ENCODE measurements at regions not wholly inside any gene's neighbourhood (a gene's known extent, or its start where the extent isn't known, plus 50 kb on each side); places are given as distances from the start of the nearest gene placed in this dataset.

GRCh38 chr14:28673056-28673455, 93.5 kb upstream of the FOXG1 start:
- TF ChIP-seq ZBTB7A (IDR thresholded peaks at IDR 0.05; ENCODE audit: low read depth), result no peak
- no peak for TF ChIP-seq RAD21 (IDR thresholded peaks at IDR 0.05; ENCODE audit: low read depth)
- TF ChIP-seq EP300 (IDR thresholded peaks at IDR 0.05; ENCODE audit: borderline replicate concordance), result no peak
- TF ChIP-seq CREB1 (IDR thresholded peaks at IDR 0.05; ENCODE audit: low read depth), result no peak
- TF ChIP-seq NFIC (IDR thresholded peaks at IDR 0.05), result no peak

- TF ChIP-seq TCF12 (IDR thresholded peaks at IDR 0.05; ENCODE audit: low read depth) (no peak), ZBTB7A (IDR thresholded peaks at IDR 0.05; ENCODE audit: low read depth) (no peak), TEAD4 (IDR thresholded peaks at IDR 0.05) (no peak), RAD21 (IDR thresholded peaks at IDR 0.05; ENCODE audit: low read depth) (no peak), TAF1 (IDR thresholded peaks at IDR 0.05; ENCODE audit: low read depth) (no peak), NFIC (IDR thresholded peaks at IDR 0.05) (no peak), CEBPB (IDR thresholded peaks at IDR 0.05) (no peak)
Observed at GRCh38 chr14:28676479-28676878, 90.1 kb upstream of the FOXG1 start.

- TF ChIP-seq CREB1 (IDR thresholded peaks at IDR 0.05; ENCODE audit: low read depth) (no peak), TEAD4 (IDR thresholded peaks at IDR 0.05) (no peak), YY1 (IDR thresholded peaks at IDR 0.05; ENCODE audit: low read depth) (no peak), EP300 (IDR thresholded peaks at IDR 0.05; ENCODE audit: borderline replicate concordance) (no peak), RAD21 (IDR thresholded peaks at IDR 0.05; ENCODE audit: low read depth) (no peak), MAX (IDR thresholded peaks at IDR 0.05) (no peak), TAF1 (IDR thresholded peaks at IDR 0.05; ENCODE audit: low read depth) (no peak), USF1 (IDR thresholded peaks at IDR 0.05) (no peak), TCF12 (IDR thresholded peaks at IDR 0.05; ENCODE audit: low read depth) (no peak), ZBTB7A (IDR thresholded peaks at IDR 0.05; ENCODE audit: low read depth) (no peak), CEBPB (IDR thresholded peaks at IDR 0.05) (no peak), REST (IDR thresholded peaks at IDR 0.05; ENCODE audit: low read depth) (no peak), EGR1 (IDR thresholded peaks at IDR 0.05) (no peak), NFIC (IDR thresholded peaks at IDR 0.05) (no peak), FOXM1 (IDR thresholded peaks at IDR 0.05; ENCODE audit: borderline replicate concordance, low read depth) (no peak)
Observed at GRCh38 chr14:28677381-28677780, 89.2 kb upstream of the FOXG1 start.

- TF ChIP-seq CREB1 (IDR thresholded peaks at IDR 0.05; ENCODE audit: low read depth) (no peak), NFIC (IDR thresholded peaks at IDR 0.05) (no peak), TAF1 (IDR thresholded peaks at IDR 0.05; ENCODE audit: low read depth) (no peak), EP300 (IDR thresholded peaks at IDR 0.05; ENCODE audit: borderline replicate concordance) (no peak), CEBPB (IDR thresholded peaks at IDR 0.05) (no peak), REST (IDR thresholded peaks at IDR 0.05; ENCODE audit: low read depth) (no peak), MAX (IDR thresholded peaks at IDR 0.05) (no peak), FOXM1 (IDR thresholded peaks at IDR 0.05; ENCODE audit: borderline replicate concordance, low read depth) (no peak), TEAD4 (IDR thresholded peaks at IDR 0.05) (no peak), USF1 (IDR thresholded peaks at IDR 0.05) (no peak), RAD21 (IDR thresholded peaks at IDR 0.05; ENCODE audit: low read depth) (no peak), YY1 (IDR thresholded peaks at IDR 0.05; ENCODE audit: low read depth) (no peak), TCF12 (IDR thresholded peaks at IDR 0.05; ENCODE audit: low read depth) (no peak), ZBTB7A (IDR thresholded peaks at IDR 0.05; ENCODE audit: low read depth) (no peak), EGR1 (IDR thresholded peaks at IDR 0.05) (no peak)
Observed at GRCh38 chr14:28678887-28679286, 87.7 kb upstream of the FOXG1 start.

GRCh38 chr14:28681681-28682080, 84.9 kb upstream of the FOXG1 start:
- TF ChIP-seq TCF12 (IDR thresholded peaks at IDR 0.05; ENCODE audit: low read depth), result no peak
- TF ChIP-seq YY1 (IDR thresholded peaks at IDR 0.05; ENCODE audit: low read depth), result no peak
- no peak for TF ChIP-seq MAX (IDR thresholded peaks at IDR 0.05)
- TF ChIP-seq EP300 (IDR thresholded peaks at IDR 0.05; ENCODE audit: borderline replicate concordance), result no peak
- TF ChIP-seq RAD21 (IDR thresholded peaks at IDR 0.05; ENCODE audit: low read depth), result no peak
- TF ChIP-seq REST (IDR thresholded peaks at IDR 0.05; ENCODE audit: low read depth), result no peak
- no peak for TF ChIP-seq EGR1 (IDR thresholded peaks at IDR 0.05)
- no peak for TF ChIP-seq TEAD4 (IDR thresholded peaks at IDR 0.05)
- no peak for TF ChIP-seq FOXM1 (IDR thresholded peaks at IDR 0.05; ENCODE audit: borderline replicate concordance, low read depth)
- TF ChIP-seq ZBTB7A (IDR thresholded peaks at IDR 0.05; ENCODE audit: low read depth), result no peak
- TF ChIP-seq CREB1 (IDR thresholded peaks at IDR 0.05; ENCODE audit: low read depth), result no peak
- TF ChIP-seq NFIC (IDR thresholded peaks at IDR 0.05), result no peak
- TF ChIP-seq TAF1 (IDR thresholded peaks at IDR 0.05; ENCODE audit: low read depth), result no peak
- TF ChIP-seq USF1 (IDR thresholded peaks at IDR 0.05), result no peak
- no peak for TF ChIP-seq CEBPB (IDR thresholded peaks at IDR 0.05)
